ENCODE measurements at regions not wholly inside any gene's neighbourhood (a gene's known extent, or its start where the extent isn't known, plus 50 kb on each side); places are given as distances from the start of the nearest gene placed in this dataset.
A peak's percentile ranks its signal among the peaks of the same experiment; 100 is the strongest.
"Not testable (repeated sequence)": the region's sequence is repeated elsewhere in the genome, so short reads cannot be mapped to it uniquely, and the experiment has no call there.

DNA sequence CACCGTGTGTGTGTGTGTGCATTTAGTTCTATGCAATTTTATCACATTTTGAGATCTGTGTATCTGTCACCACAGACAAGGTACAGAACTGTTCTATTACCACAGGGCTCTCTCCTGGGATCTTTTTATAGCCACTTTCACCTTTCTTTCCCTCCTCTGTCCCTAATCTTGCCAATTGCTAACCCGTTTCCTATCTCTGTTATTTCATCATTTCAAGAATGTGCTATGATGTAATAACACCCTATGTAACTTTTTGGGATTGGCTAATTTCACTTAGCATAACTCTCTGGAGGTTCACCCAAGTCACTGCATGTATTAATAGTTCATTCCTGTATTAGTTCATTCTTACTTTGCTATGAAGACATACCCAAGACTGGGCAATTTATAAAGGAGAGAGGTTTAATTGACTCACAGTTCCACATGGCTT, 657.7 kb downstream of the QKI start:
- DNase-seq (ENCODE audit: low read depth in 2 of 2), result no peak

GRCh38 chr6:164069350-164069990, 655.0 kb downstream of the QKI start:
- no peak for DNase-seq (ENCODE audit: low read depth in 2 of 2)

GRCh38 chr6:164068527-164068926, 654.0 kb downstream of the QKI start:
- DNase-seq (ENCODE audit: low read depth in 2 of 2), result no peak

DNA sequence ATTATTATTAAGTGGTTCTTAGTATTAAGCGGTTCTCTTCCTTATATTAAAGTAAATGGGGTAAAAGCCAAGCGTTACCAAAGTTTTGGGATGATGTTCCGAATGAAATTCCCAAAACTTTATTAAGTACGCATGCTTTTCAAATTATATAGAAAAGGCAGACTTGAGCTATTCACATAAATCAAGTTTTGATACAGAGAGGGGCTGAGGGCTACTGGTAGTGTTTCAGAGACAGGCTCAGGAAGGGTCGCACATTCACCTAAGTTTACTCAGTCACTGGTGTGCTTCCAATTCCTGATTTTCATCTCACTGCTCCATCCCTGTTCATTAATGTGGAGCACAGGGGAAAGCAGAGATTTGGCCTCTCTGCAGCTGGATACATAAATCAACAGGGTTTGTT, 652.2 kb downstream of the QKI start:
- DNase-seq (ENCODE audit: low read depth in 2 of 2), result no peak

DNA sequence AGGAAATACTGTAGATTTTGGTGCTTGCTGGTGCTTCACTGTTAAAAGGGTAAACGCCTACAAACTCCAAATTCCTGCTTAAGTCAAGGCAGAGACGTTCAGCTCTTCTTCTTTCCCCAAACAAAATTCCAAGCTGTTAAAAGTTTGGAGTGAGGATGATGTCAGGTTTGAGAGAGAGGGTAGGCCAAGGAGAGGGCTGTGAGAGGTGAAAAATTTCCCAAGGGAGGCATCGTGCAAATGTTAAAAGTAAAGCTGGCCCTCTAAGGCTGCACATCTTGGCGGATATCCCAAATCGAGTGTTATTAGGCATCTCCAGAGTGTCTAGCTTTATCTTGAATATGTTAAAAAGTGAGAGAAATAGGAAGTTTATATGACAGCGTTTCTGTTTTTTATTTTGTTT, 651.8 kb downstream of the QKI start:
- no peak for DNase-seq (ENCODE audit: low read depth in 2 of 2)

DNA sequence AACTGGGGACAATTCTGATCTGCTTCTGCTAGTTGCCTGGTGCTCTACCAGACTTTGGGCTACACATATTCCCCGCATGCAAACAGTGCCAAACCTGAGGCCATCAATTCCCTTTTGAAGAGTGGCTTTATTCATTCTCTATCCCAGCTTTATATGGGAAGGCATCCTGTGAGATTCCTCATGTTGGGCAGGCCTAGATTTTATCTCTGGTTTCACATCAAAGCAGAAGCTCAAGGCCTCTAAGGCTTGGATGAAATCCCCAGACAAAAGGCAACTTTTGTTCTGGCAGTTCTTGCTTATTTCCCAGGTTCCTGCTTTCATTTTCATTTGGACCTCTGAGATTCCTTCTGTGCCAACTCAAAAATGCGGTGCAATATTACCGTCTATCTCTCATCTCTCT, 648.8 kb downstream of the QKI start:
- DNase-seq (ENCODE audit: low read depth in 2 of 2), result no peak

DNA sequence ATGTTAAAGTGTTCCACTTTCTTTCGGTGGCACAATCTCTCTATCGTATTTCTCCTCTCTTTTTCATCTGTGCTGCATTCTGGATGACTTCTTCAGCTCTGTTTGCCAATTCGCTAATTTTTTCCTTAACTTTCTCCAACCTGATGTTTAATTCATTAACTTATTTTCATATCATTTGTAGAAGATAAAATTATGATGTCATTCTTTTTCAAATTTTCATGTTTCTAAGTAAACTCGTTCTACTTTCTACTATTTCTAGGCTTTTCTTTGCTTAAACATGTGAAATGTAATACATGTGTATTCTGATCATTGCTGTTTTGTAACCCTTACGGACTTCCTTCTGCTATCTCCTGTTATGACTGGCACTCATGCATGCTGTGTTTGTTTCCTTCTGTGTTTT, 648.4 kb downstream of the QKI start:
- DNase-seq (ENCODE audit: low read depth in 2 of 2), result no peak

DNA sequence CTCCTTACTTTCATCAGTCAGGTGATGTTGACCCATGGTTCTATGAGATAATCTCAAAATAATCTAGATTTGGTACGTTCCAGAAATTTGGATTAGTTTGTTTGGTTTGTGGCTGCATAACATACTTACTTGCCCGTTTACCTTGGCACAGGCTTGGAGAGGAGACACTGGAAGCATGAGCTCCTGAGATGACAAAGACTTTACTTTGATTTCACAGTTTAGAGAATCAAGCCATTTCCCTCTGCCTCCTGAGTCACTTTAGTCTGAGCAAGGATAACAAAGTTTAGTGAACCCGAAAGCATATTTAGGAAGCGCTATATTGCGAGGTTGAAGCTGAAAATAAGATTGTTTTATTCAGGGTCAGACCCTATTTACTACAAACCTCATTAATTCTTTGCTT, 643.4 kb downstream of the QKI start:
- no peak for DNase-seq (ENCODE audit: low read depth in 2 of 2)

DNA sequence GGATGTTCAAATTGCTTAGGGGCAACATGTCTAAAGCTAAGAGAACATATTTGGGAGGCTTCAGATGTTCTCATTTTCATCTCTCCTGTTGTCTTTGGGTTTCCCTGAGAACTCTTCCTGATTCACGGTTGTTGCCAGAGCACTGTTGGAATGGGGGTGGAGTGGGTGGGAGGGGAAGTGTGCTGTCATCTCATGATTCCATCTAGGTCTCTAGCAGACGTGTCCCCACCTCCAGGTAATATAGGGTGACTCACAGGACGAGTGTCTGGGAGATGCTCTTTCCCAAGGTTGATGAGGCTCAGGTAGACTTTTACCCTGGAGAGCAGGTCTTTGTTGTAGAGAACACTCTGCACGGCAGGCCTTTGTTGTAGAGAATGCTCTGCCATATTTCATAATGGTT, 636.9 kb downstream of the QKI start:
- DNase-seq (ENCODE audit: low read depth in 2 of 2), result no peak

GRCh38 chr6:164049517-164049988, 635.0 kb downstream of the QKI start:
- DNase-seq (ENCODE audit: low read depth in 2 of 2), result no peak

DNA sequence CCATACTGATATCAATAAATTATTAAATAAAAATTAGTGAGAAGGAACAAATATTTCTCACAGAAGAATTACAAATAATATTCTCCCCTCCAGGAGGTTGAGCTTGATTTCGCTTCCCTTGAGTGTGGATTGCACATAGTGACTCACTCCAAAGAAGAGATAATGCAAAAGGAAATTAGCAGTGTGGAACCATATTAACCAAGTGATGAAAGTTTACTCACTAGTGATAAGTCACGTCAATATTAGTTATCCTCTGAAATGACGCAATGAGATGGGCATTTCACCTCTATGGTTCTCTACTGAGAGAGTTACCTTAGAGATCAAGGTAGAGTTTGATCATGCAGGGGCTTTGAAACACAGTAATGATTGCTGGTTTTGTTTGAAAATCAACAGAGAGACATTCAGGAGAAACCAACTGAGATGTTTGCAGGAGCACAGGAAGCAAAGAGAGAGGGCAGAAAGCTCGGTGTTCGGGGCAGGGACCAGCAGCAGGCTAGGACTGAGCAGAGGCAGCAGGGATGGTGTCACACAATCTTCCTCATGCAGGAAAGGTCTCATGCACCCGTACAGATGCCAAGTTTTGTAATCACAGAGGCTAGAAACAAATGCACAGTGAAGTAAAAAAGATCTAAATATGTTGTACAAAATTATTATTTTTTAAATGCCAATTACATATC, 634.5 kb downstream of the QKI start:
- DNase-seq (ENCODE audit: low read depth in 2 of 2), result no peak

- no peak for DNase-seq (ENCODE audit: low read depth in 2 of 2)
These were observed 630.6 kb downstream of the QKI start for GRCh38 chr6:164045082-164045481.

- not testable (repeated sequence) for DNase-seq (ENCODE audit: low read depth in 2 of 2)
These were observed 629.1 kb downstream of the QKI start for GRCh38 chr6:164043656-164044055.

DNA sequence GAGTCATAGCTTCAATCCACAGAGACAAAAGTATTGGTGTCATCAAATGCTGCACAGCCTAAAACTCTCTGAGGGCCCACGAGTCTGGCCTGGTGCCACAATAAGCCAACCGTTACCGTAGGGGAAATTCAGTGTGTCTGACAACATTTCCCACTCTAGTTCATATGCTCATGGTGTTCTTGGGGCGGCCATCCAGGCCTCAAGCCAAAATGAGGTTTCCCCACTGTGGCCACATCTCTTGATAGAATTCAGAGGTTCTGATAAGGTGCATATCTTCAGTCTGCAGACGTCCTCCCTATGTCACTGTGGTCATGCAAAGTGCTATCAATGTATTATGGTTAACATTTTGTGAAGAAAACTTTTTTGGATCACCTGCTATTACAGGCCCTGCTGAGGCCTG, 627.7 kb downstream of the QKI start:
- DNase-seq (ENCODE audit: low read depth in 2 of 2), result no peak

- no peak for DNase-seq (ENCODE audit: low read depth in 2 of 2)
These were observed 626.5 kb downstream of the QKI start for GRCh38 chr6:164040994-164041393.

GRCh38 chr6:164039954-164040375, 625.4 kb downstream of the QKI start:
- DNase-seq (ENCODE audit: low read depth in 2 of 2), result peak in 1 of 2 donors; percentile 10

GRCh38 chr6:164037171-164037870, 622.8 kb downstream of the QKI start:
- DNase-seq (ENCODE audit: low read depth in 2 of 2), result no peak

- DNase-seq (ENCODE audit: low read depth in 2 of 2), result no peak
These were observed 621.5 kb downstream of the QKI start for GRCh38 chr6:164035900-164036485.

- DNase-seq (ENCODE audit: low read depth in 2 of 2), result no peak
These were observed 620.2 kb downstream of the QKI start for GRCh38 chr6:164034602-164035140.

DNA sequence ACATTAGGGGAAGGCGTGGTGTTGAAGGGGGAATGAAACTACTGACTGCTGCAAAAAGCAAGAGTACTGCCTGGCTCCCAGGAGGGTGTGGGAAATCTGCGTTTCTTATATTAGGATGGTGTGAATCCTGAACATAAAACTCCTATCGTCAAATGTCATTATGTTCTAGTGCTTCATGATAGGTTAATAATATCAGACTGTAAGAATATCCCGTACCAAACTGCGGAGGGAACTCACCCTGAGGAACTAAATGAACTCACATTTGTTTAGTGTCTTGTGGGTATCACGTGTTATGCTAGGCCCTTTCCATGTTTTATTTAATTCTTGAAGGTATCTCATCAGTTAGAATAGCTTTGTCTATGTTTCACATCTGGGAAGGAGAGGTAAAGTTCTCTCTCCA, 610.7 kb downstream of the QKI start:
- DNase-seq (ENCODE audit: low read depth in 2 of 2), result no peak

DNA sequence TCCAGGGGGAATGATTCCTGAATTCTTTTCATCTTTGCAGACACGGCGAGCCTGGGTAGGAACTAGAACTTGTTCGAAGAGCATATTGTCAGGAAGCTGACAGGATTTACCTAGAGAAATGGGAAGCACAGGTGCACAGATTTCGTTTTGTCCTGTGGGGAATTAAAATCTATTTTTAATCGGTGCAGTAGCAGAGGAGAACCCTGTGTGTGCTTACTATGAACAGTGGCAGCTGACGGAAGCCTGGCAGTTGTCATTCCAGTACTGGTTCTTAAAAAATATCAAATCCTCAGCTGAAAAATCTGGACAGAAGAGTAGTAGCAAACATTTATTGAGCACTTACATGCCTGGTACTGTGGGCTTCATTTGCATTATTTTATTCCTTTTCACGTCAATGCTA, 609.0 kb downstream of the QKI start:
- no peak for DNase-seq (ENCODE audit: low read depth in 2 of 2)

DNA sequence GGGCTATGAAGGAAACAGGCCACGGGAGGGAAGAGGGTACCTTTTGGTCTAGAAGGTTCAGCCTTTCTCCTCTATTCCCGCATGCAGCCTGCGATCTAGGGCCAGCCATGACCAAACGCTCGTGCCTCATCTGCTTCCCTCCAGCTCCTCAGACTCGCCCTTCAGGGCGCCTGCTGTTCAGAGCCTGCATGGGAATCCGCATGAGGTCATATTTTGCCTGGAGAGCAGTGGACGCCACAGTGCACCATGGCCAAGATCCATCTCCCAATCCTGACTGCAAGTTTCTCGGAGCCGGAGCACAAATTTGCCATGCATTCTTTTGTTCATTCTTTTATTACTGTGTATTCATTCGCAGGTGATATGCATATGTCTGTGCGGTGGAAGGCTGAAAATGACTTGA, 608.1 kb downstream of the QKI start:
- DNase-seq (ENCODE audit: low read depth in 2 of 2), result no peak

Measured in stimulated activated CD8-positive, alpha-beta memory T cell treated with anti-CD3 and anti-CD28 coated beads, Interleukin-7, amount 100 ng/mL, for 1 hour (primary cell).